Urinary bladder (tissue), 3 donors: ENCODE measurements at regions not wholly inside any gene's neighbourhood (a gene's known extent, or its start where the extent isn't known, plus 50 kb on each side); places are given as distances from the start of the nearest gene placed in this dataset.

Experiments
- DNase-seq: peaks from one replicate; pipeline ENCODE4 v3.0.0-alpha.2; 2015; ENCODE audit errors: extremely low spot score
- H3K27ac ChIP-seq: one replicate; pipeline ENCODE4 v1.5.1; 2013; ENCODE audit warnings: low read depth, mild to moderate bottlenecking, moderate library complexity
- H3K36me3 ChIP-seq: one replicate; pipeline ENCODE4 v1.6.1; 2013; ENCODE audit warnings: mild to moderate bottlenecking, moderate library complexity; ENCODE audit not compliant: insufficient read depth
- H3K4me1 ChIP-seq: one replicate; pipeline ENCODE4 v1.6.1; 2013; ENCODE audit warnings: mild to moderate bottlenecking, moderate library complexity; ENCODE audit not compliant: insufficient read depth
- H3K4me3 ChIP-seq: one replicate; pipeline ENCODE4 v1.5.1; 2013; ENCODE audit warnings: low read depth, low read length
- WGBS: extraction: QIAGEN DNeasy Blood & Tissue Kit; methylation state at CpG from one replicate; pipeline ENCODE4 v1.1.7; 2013; 5-methylcytosine and 5-hydroxymethylcytosine counted together
- donor health status: healthy with polysubstance abuse.
- donor health status: healthy.

- Histone ChIP-seq H3K4me3 (no peak overlapping the region), H3K4me1 (no peaks in the 10 kb centered on the region), H3K27ac (no peak overlapping the region), H3K36me3 (no peaks in the 10 kb centered on the region)
- DNase-seq, result no peak
Observed at GRCh38 chr9:81741103-81741502, 51.8 kb upstream of the TLE1 start.

GRCh38 chr9:81748091-81748490 is 58.7 kb upstream of the TLE1 start:
- Histone ChIP-seq H3K27ac (no peak overlapping the region), H3K36me3 (no peaks in the 10 kb centered on the region), H3K4me1 (no peaks in the 10 kb centered on the region), H3K4me3 (no peak overlapping the region)
- DNase-seq, result no peak
- WGBS, result 88% methylated on average over 1 of the region's 1 CpG

- Histone ChIP-seq H3K36me3 (no peaks in the 10 kb centered on the region), H3K4me3 (no peak overlapping the region), H3K4me1 (no peaks in the 10 kb centered on the region), H3K27ac (no peak overlapping the region)
- 95% methylated on average over 4 of the region's 4 CpGs for WGBS
- DNase-seq, result no peak
Observed at GRCh38 chr9:81753436-81753835, 64.1 kb upstream of the TLE1 start.

GRCh38 chr9:81754245-81754644 is 64.9 kb upstream of the TLE1 start:
- Histone ChIP-seq H3K27ac (no peak overlapping the region), H3K4me3 (no peak overlapping the region), H3K4me1 (no peaks in the 10 kb centered on the region), H3K36me3 (no peaks in the 10 kb centered on the region)
- DNase-seq, result no peak

GRCh38 chr9:81755721-81756120 is 66.4 kb upstream of the TLE1 start:
- no peak overlapping the region for H3K27ac ChIP-seq
- H3K4me1 ChIP-seq, result no peaks in the 10 kb centered on the region
- no peak overlapping the region for H3K4me3 ChIP-seq
- no peak for DNase-seq
- 94% methylated on average over 6 of the region's 6 CpGs for WGBS
- H3K36me3 ChIP-seq, result no peaks in the 10 kb centered on the region

GRCh38 chr9:81756561-81756960 is 67.2 kb upstream of the TLE1 start:
- 98% methylated on average over 5 of the region's 5 CpGs for WGBS
- no peak overlapping the region for H3K27ac ChIP-seq
- H3K4me1 ChIP-seq, result no peaks in the 10 kb centered on the region
- H3K4me3 ChIP-seq, result no peak overlapping the region
- H3K36me3 ChIP-seq, result no peaks in the 10 kb centered on the region
- no peak for DNase-seq

- no peaks in the 10 kb centered on the region for H3K4me1 ChIP-seq
- H3K36me3 ChIP-seq, result no peaks in the 10 kb centered on the region
- WGBS, result 96% methylated on average over 3 of the region's 3 CpGs
- no peak for DNase-seq
- no peak overlapping the region for H3K4me3 ChIP-seq
- no peak overlapping the region for H3K27ac ChIP-seq
Observed at GRCh38 chr9:81758123-81758797, 68.9 kb upstream of the TLE1 start.

GRCh38 chr9:81759680-81760215 is 70.4 kb upstream of the TLE1 start:
- 50% methylated on average over 5 of the region's 5 CpGs for WGBS
- DNase-seq, result peak; percentile 15
- no peak overlapping the region for H3K27ac ChIP-seq
- no peaks in the 10 kb centered on the region for H3K36me3 ChIP-seq
- no peaks in the 10 kb centered on the region for H3K4me1 ChIP-seq
- H3K4me3 ChIP-seq, result no peak overlapping the region

GRCh38 chr9:81767921-81768320 is 78.6 kb upstream of the TLE1 start:
- no peak overlapping the region for H3K27ac ChIP-seq
- H3K36me3 ChIP-seq, result no peaks in the 10 kb centered on the region
- no peaks in the 10 kb centered on the region for H3K4me1 ChIP-seq
- H3K4me3 ChIP-seq, result no peak overlapping the region
- no peak for DNase-seq

GRCh38 chr9:81771571-81771970 is 82.2 kb upstream of the TLE1 start:
- WGBS, result 73% methylated on average over 4 of the region's 4 CpGs
- Histone ChIP-seq H3K4me1 (no peaks in the 10 kb centered on the region), H3K36me3 (no peaks in the 10 kb centered on the region), H3K4me3 (no peak overlapping the region), H3K27ac (no peak overlapping the region)
- DNase-seq, result no peak

- Histone ChIP-seq H3K4me3 (no peak overlapping the region), H3K36me3 (no peaks in the 10 kb centered on the region), H3K27ac (no peak overlapping the region), H3K4me1 (no peaks in the 10 kb centered on the region)
- 19% methylated on average over 1 of the region's 1 CpG for WGBS
- DNase-seq, result no peak
Observed at GRCh38 chr9:81772144-81772543, 82.8 kb upstream of the TLE1 start.

GRCh38 chr9:81776390-81776789 is 87.0 kb upstream of the TLE1 start:
- WGBS, result 72% methylated on average over 1 of the region's 1 CpG
- H3K36me3 ChIP-seq, result no peaks in the 10 kb centered on the region
- H3K4me3 ChIP-seq, result no peak overlapping the region
- H3K4me1 ChIP-seq, result no peaks in the 10 kb centered on the region
- no peak for DNase-seq
- H3K27ac ChIP-seq, result no peak overlapping the region

- 91% methylated on average over 2 of the region's 2 CpGs for WGBS
Observed at GRCh38 chr9:81776834-81777233, 87.5 kb upstream of the TLE1 start.

GRCh38 chr9:81777482-81777881 is 88.1 kb upstream of the TLE1 start:
- H3K4me3 ChIP-seq, result no peak overlapping the region

More at GRCh38 chr9:81776834-81777233, 87.5 kb upstream of the TLE1 start:
- DNase-seq, result no peak
- Histone ChIP-seq H3K4me1 (no peaks in the 10 kb centered on the region), H3K27ac (no peak overlapping the region), H3K36me3 (no peaks in the 10 kb centered on the region), H3K4me3 (no peak overlapping the region)

More at GRCh38 chr9:81777482-81777881, 88.1 kb upstream of the TLE1 start:
- Histone ChIP-seq H3K27ac (no peak overlapping the region), H3K4me1 (no peaks in the 10 kb centered on the region), H3K36me3 (no peaks in the 10 kb centered on the region)
- no peak for DNase-seq
- WGBS, result 73% methylated on average over 3 of the region's 3 CpGs
